Activated T-cell treated with anti-CD3 and anti-CD28 coated beads, Interleukin-2, amount 50 U/mL, for 48 hours (primary cell): ENCODE measurements at regions not wholly inside any gene's neighbourhood (a gene's known extent, or its start where the extent isn't known, plus 50 kb on each side); places are given as distances from the start of the nearest gene placed in this dataset.

Experiments used
- DNase-seq, 2 experiments: peaks; one replicate each; pipeline ENCODE4 v3.0.0-alpha.2; 2020

- no peak for DNase-seq
Observed at GRCh38 chr5:133705331-133705730, 93.0 kb upstream of the FSTL4 start.

GRCh38 chr5:133704411-133704810, 92.1 kb upstream of the FSTL4 start:
- no peak for DNase-seq

- no peak for DNase-seq
Observed at GRCh38 chr5:133703935-133704334, 91.6 kb upstream of the FSTL4 start.

GRCh38 chr5:133702791-133703770, 90.7 kb upstream of the FSTL4 start:
- no peak for DNase-seq

GRCh38 chr5:133701871-133702270, 89.5 kb upstream of the FSTL4 start:
- DNase-seq = no peak

GRCh38 chr5:133700251-133700650, 87.9 kb upstream of the FSTL4 start:
- no peak for DNase-seq

- no peak for DNase-seq
Observed at GRCh38 chr5:133698646-133699526, 86.5 kb upstream of the FSTL4 start.

GRCh38 chr5:133698259-133698554, 85.9 kb upstream of the FSTL4 start:
- DNase-seq = no peak

- no peak for DNase-seq
Observed at GRCh38 chr5:133697536-133698258, 85.4 kb upstream of the FSTL4 start.

- no peak for DNase-seq
Observed at GRCh38 chr5:133696782-133697507, 84.6 kb upstream of the FSTL4 start.

- DNase-seq = no peak
Observed at GRCh38 chr5:133696006-133696584, 83.8 kb upstream of the FSTL4 start.

GRCh38 chr5:133694181-133694831, 82.0 kb upstream of the FSTL4 start:
- no peak for DNase-seq

GRCh38 chr5:133691448-133691847, 79.1 kb upstream of the FSTL4 start:
- no peak for DNase-seq

- DNase-seq = no peak
Observed at GRCh38 chr5:133690746-133691145, 78.4 kb upstream of the FSTL4 start.

GRCh38 chr5:133688391-133688790, 76.0 kb upstream of the FSTL4 start:
- no peak for DNase-seq

GRCh38 chr5:133687212-133688061, 75.1 kb upstream of the FSTL4 start:
- DNase-seq = no peak

GRCh38 chr5:133686566-133686965, 74.2 kb upstream of the FSTL4 start:
- DNase-seq = no peak

- DNase-seq = no peak
Observed at GRCh38 chr5:133685402-133686018, 73.2 kb upstream of the FSTL4 start.

- DNase-seq = no peak
Observed at GRCh38 chr5:133683646-133684596, 71.6 kb upstream of the FSTL4 start.
